Ascending aorta (tissue), 2 donors: ENCODE measurements at regions not wholly inside any gene's neighbourhood (a gene's known extent, or its start where the extent isn't known, plus 50 kb on each side); places are given as distances from the start of the nearest gene placed in this dataset.

Source experiments
- DNase-seq, 2 donors: peaks; one replicate each; pipeline ENCODE4 v3.0.0-alpha.2; 2019; ENCODE audit warnings: low spot score in 2 of 2
- H3K27ac ChIP-seq, 2 donors: fragments of 200-600 bp; sonication (generic); one replicate each; pipeline ENCODE4 v1.5.1; 2016 to 2017; ENCODE audit warnings: mild to moderate bottlenecking in 1 of 2
- H3K27me3 ChIP-seq: fragments of 200-600 bp; sonication (generic); one replicate; pipeline ENCODE4 v1.5.1; 2017
- H3K36me3 ChIP-seq, 2 donors: fragments of 200-600 bp; sonication (generic); one replicate each; pipeline ENCODE4 v1.5.1; 2016
- H3K4me1 ChIP-seq, 2 donors: fragments of 200-600 bp; sonication (generic); one replicate each; pipeline ENCODE4 v1.5.1; 2016 to 2017; ENCODE audit warnings: mild to moderate bottlenecking in 1 of 2
- H3K4me3 ChIP-seq, 2 donors: fragments of 200-600 bp; sonication (generic); one replicate each; pipeline ENCODE4 v1.5.1; 2016 to 2017; ENCODE audit warnings: mild to moderate bottlenecking in 1 of 2
- H3K9me3 ChIP-seq, 2 donors: fragments of 200-600 bp; sonication (generic); one replicate each; pipeline ENCODE4 v1.5.1; 2016
- CTCF ChIP-seq, 3 experiments: fragments of 200-600 bp in 2 of 3; fragments of 450-650 bp in 1 of 3; sonication (generic) in 2 of 3; IDR thresholded peaks; one replicate each; pipeline ENCODE4 v1.5.1; 2016 to 2019; ENCODE audit warnings: antibody characterized with exemption in 3 of 3, mild to moderate bottlenecking in 1 of 3, moderate library complexity in 1 of 3
- intact Hi-C: fragments of 100-400 bp; cut with DNase I; formaldehyde crosslinking; loops from one replicate; pipeline ENCODE4 v1.15.1; 2023

- intact Hi-C loops = no loop called here
- Histone ChIP-seq H3K27me3 (no peaks in the 10 kb centered on the region), H3K36me3 (no peaks in the 10 kb centered on the region), H3K4me1 (no peaks in the 10 kb centered on the region), H3K9me3 (no peaks in the 10 kb centered on the region), H3K27ac (no peak overlapping the region), H3K4me3 (no peak overlapping the region)
- no peak for TF ChIP-seq CTCF (IDR thresholded peaks at IDR 0.05)
- no peak for DNase-seq
Observed at GRCh38 chr3:88807491-88808105, 299.8 kb upstream of the EPHA3 start.

GRCh38 chr3:88809993-88810392 lies 297.4 kb upstream of the EPHA3 start:
- no peak for TF ChIP-seq CTCF (IDR thresholded peaks at IDR 0.05)
- intact Hi-C loops = no loop called here
- Histone ChIP-seq H3K4me3 (no peak overlapping the region), H3K27ac (no peak overlapping the region), H3K9me3 (no peaks in the 10 kb centered on the region), H3K36me3 (no peaks in the 10 kb centered on the region), H3K4me1 (no peaks in the 10 kb centered on the region), H3K27me3 (no peaks in the 10 kb centered on the region)
- no peak for DNase-seq

- no peaks in the 10 kb centered on the region for H3K36me3 ChIP-seq
- no peak for TF ChIP-seq CTCF (IDR thresholded peaks at IDR 0.05)
- no peak overlapping the region for H3K4me3 ChIP-seq
- no peak overlapping the region for H3K27ac ChIP-seq
- intact Hi-C loops = no loop called here
- H3K9me3 ChIP-seq = no peaks in the 10 kb centered on the region
- no peaks in the 10 kb centered on the region for H3K27me3 ChIP-seq
- DNase-seq = no peak
- H3K4me1 ChIP-seq = no peaks in the 10 kb centered on the region
Observed at GRCh38 chr3:88810455-88810854, 297.0 kb upstream of the EPHA3 start.

- TF ChIP-seq CTCF (IDR thresholded peaks at IDR 0.05) = no peak
- H3K27ac ChIP-seq = no peak overlapping the region
- DNase-seq = no peak
- no peaks in the 10 kb centered on the region for H3K4me1 ChIP-seq
- H3K4me3 ChIP-seq = no peak overlapping the region
- no peaks in the 10 kb centered on the region for H3K9me3 ChIP-seq
- intact Hi-C loops = no loop called here
- no peaks in the 10 kb centered on the region for H3K36me3 ChIP-seq
- H3K27me3 ChIP-seq = no peaks in the 10 kb centered on the region
Observed at GRCh38 chr3:88811096-88811495, 296.3 kb upstream of the EPHA3 start.

GRCh38 chr3:88812576-88812975 lies 294.8 kb upstream of the EPHA3 start:
- H3K36me3 ChIP-seq = no peaks in the 10 kb centered on the region
- intact Hi-C loops = no loop called here
- DNase-seq = no peak
- H3K27ac ChIP-seq = no peak overlapping the region
- no peaks in the 10 kb centered on the region for H3K27me3 ChIP-seq
- no peak for TF ChIP-seq CTCF (IDR thresholded peaks at IDR 0.05)
- no peaks in the 10 kb centered on the region for H3K9me3 ChIP-seq
- no peak overlapping the region for H3K4me3 ChIP-seq
- H3K4me1 ChIP-seq = no peaks in the 10 kb centered on the region

- Histone ChIP-seq H3K36me3 (no peaks in the 10 kb centered on the region), H3K27me3 (no peaks in the 10 kb centered on the region), H3K4me1 (no peaks in the 10 kb centered on the region), H3K27ac (no peak overlapping the region), H3K4me3 (no peak overlapping the region), H3K9me3 (no peaks in the 10 kb centered on the region)
- no peak for TF ChIP-seq CTCF (IDR thresholded peaks at IDR 0.05)
- DNase-seq = no peak
- intact Hi-C loops = no loop called here
Observed at GRCh38 chr3:88816445-88816844, 291.0 kb upstream of the EPHA3 start.
